ENCODE measurements at regions not wholly inside any gene's neighbourhood (a gene's known extent, or its start where the extent isn't known, plus 50 kb on each side); places are given as distances from the start of the nearest gene placed in this dataset.

- TF ChIP-seq SP1 (IDR thresholded peaks at IDR 0.05) (no peak), ZNF384 (IDR thresholded peaks at IDR 0.05) (no peak), ELF4 (IDR thresholded peaks at IDR 0.05) (no peak), HDGF (IDR thresholded peaks at IDR 0.05; ENCODE audit: borderline replicate concordance) (no peak), CTBP1 (IDR thresholded peaks at IDR 0.05; ENCODE audit: borderline replicate concordance) (no peak), L3MBTL2 (conservative IDR thresholded peaks at IDR 0.05) (no peak), FOXM1 (IDR thresholded peaks at IDR 0.05; ENCODE audit: borderline replicate concordance) (no peak), FOXA1 (IDR thresholded peaks at IDR 0.05) (no peak), BHLHE40 (IDR thresholded peaks at IDR 0.05; ENCODE audit: borderline replicate concordance) (no peak), TARDBP (IDR thresholded peaks at IDR 0.05) (no peak), LEF1 (IDR thresholded peaks at IDR 0.05; ENCODE audit: borderline replicate concordance) (no peak)
Measured at GRCh38 chrX:25878806-25879205, 259.3 kb upstream of the MAGEB18 start.

All from HEK293T (cell line).